ENCODE measurements at regions not wholly inside any gene's neighbourhood (a gene's known extent, or its start where the extent isn't known, plus 50 kb on each side); places are given as distances from the start of the nearest gene placed in this dataset.

GRCh38 chr6:90863043-90863442, 276.2 kb upstream of the MAP3K7 start:
- TF ChIP-seq POLR2A (IDR thresholded peaks at IDR 0.05) (no peak), CTCF (IDR thresholded peaks at IDR 0.05) (no peak)
